ENCODE measurements at regions not wholly inside any gene's neighbourhood (a gene's known extent, or its start where the extent isn't known, plus 50 kb on each side); places are given as distances from the start of the nearest gene placed in this dataset.

DNA sequence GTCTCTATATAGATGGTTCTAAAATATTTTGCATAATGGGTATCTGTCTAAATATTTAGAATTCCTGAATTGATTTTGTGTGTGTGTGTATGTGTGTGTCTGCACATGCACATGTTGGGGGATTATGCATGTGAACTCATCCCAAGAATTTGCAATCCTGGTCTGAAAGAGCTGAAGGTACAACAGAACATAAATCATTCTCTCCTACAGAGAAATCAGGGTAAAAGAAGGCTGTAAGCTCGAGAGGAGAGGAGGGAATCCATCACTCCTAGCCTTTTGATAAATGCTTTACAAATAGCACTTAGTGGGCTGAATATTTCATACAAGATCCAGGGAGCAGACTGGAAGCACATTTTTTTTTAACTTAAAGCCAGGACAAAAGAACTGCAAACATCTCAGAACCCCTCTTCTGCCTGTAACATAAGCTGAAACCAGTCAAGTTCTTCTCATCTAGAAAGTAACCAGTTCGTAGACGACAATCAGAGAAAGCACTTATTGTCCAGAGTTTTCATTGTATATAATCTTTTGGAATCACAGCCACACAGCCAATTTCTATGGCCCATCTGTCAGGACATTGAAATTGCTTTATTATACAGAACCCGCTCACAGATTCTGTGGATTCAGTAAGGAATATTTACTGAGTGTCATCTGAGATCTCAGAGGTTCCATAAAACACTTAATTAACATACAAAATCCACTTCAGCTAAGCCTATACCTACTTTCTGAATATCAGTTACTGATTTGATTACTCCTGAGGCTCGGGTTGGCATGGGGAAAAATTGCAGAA is 541.4 kb upstream of the ZNF462 start:
- no peak for TF ChIP-seq EZH2phosphoT487 (IDR thresholded peaks at IDR 0.05; ENCODE audit: low read length)
- TF ChIP-seq, protein P1, sequence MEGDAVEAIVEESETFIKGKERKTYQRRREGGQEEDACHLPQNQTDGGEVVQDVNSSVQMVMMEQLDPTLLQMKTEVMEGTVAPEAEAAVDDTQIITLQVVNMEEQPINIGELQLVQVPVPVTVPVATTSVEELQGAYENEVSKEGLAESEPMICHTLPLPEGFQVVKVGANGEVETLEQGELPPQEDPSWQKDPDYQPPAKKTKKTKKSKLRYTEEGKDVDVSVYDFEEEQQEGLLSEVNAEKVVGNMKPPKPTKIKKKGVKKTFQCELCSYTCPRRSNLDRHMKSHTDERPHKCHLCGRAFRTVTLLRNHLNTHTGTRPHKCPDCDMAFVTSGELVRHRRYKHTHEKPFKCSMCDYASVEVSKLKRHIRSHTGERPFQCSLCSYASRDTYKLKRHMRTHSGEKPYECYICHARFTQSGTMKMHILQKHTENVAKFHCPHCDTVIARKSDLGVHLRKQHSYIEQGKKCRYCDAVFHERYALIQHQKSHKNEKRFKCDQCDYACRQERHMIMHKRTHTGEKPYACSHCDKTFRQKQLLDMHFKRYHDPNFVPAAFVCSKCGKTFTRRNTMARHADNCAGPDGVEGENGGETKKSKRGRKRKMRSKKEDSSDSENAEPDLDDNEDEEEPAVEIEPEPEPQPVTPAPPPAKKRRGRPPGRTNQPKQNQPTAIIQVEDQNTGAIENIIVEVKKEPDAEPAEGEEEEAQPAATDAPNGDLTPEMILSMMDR (IDR thresholded peaks at IDR 0.05; ENCODE audit: low read length): no peak

All from MM.1S (cell line).